ENCODE measurements at regions not wholly inside any gene's neighbourhood (a gene's known extent, or its start where the extent isn't known, plus 50 kb on each side); places are given as distances from the start of the nearest gene placed in this dataset.

- Histone ChIP-seq H3K4me3 (replicated peaks in 1 of 3; ENCODE audit: insufficient read depth in 1 of 3, low read depth in 1 of 3, low read length in 3 of 3) (no peak overlapping the region), H3K79me2 (ENCODE audit: control insufficient read depth, insufficient read depth, low read length) (no peaks in the 10 kb centered on the region), H3K27me3 (ENCODE audit: control insufficient read depth in 2 of 2, insufficient read depth in 2 of 2, low read length in 2 of 2) (no peaks in the 10 kb centered on the region)
These were observed 123.9 kb upstream of the AGBL1 start for GRCh38 chr15:85955501-85956391.

More at GRCh38 chr15:85955501-85956391, 123.9 kb upstream of the AGBL1 start:
- FAIRE-seq (no peak), DNase-seq (ENCODE audit: low read depth, low spot score) (no peak)
- BruUV-seq (replicated peaks) = no TSS peak
- H4K20me1 ChIP-seq (replicated peaks; ENCODE audit: control insufficient read depth, extremely low read depth, insufficient read depth, low read length) = no peaks in the 10 kb centered on the region
- POLR2A ChIA-PET = no interaction called here
- H3K9ac ChIP-seq (replicated peaks; ENCODE audit: extremely low read depth, insufficient read depth, low read length) = no peak overlapping the region
- no peak overlapping the region for H2AFZ ChIP-seq (ENCODE audit: low read depth, low read length)
- H3K4me2 ChIP-seq (ENCODE audit: insufficient read depth, low read length) = no peak overlapping the region
- no peaks in the 10 kb centered on the region for H3K4me1 ChIP-seq (ENCODE audit: control insufficient read depth, extremely low read depth, insufficient read depth, low read length)
- no peaks in the 10 kb centered on the region for H3K9me1 ChIP-seq (replicated peaks; ENCODE audit: control insufficient read depth, extremely low read depth, insufficient read depth, low read length)
- no peaks in the 10 kb centered on the region for H3K9me3 ChIP-seq (replicated peaks; ENCODE audit: control insufficient read depth, insufficient read depth, low read length)
- CTCF ChIA-PET = no interaction called here
- H3K36me3 ChIP-seq (ENCODE audit: control insufficient read depth in 2 of 2, extremely low read depth in 1 of 2, insufficient read depth in 2 of 2, low read length in 2 of 2) = no peaks in the 10 kb centered on the region
- dilution Hi-C loops (cut with MboI; ENCODE audit: extremely low pct_ligation_motif_present, low sequenced_read_pairs) = no loop called here
- TF ChIP-seq MAX (IDR thresholded peaks at IDR 0.05; ENCODE audit: insufficient read depth, insufficient read length) (no peak), EZH2 (IDR thresholded peaks at IDR 0.05; ENCODE audit: borderline replicate concordance, low read depth, low read length, severe bottlenecking) (no peak), GATA2 (IDR thresholded peaks at IDR 0.05; ENCODE audit: insufficient read depth, insufficient read length, low read depth, low read length) (no peak), POLR2A (IDR thresholded peaks at IDR 0.05; ENCODE audit: low read depth, low read length) (no peak), MYC (IDR thresholded peaks at IDR 0.05; ENCODE audit: low read depth, low read length) (no peak), POLR2AphosphoS5 (IDR thresholded peaks at IDR 0.05; ENCODE audit: insufficient read depth, low read depth, low read length) (no peak), JUN (IDR thresholded peaks at IDR 0.05; ENCODE audit: borderline replicate concordance, insufficient read depth, insufficient read length, low read depth) (no peak), FOS (IDR thresholded peaks at IDR 0.05; ENCODE audit: borderline replicate concordance, insufficient read depth, low read length) (no peak)
- TF ChIP-seq, protein P1, sequence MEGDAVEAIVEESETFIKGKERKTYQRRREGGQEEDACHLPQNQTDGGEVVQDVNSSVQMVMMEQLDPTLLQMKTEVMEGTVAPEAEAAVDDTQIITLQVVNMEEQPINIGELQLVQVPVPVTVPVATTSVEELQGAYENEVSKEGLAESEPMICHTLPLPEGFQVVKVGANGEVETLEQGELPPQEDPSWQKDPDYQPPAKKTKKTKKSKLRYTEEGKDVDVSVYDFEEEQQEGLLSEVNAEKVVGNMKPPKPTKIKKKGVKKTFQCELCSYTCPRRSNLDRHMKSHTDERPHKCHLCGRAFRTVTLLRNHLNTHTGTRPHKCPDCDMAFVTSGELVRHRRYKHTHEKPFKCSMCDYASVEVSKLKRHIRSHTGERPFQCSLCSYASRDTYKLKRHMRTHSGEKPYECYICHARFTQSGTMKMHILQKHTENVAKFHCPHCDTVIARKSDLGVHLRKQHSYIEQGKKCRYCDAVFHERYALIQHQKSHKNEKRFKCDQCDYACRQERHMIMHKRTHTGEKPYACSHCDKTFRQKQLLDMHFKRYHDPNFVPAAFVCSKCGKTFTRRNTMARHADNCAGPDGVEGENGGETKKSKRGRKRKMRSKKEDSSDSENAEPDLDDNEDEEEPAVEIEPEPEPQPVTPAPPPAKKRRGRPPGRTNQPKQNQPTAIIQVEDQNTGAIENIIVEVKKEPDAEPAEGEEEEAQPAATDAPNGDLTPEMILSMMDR (IDR thresholded peaks at IDR 0.05; ENCODE audit: extremely low read depth in 1 of 2, insufficient read depth in 1 of 2, low read depth in 1 of 2, low read length in 2 of 2) = no peak
- H3K27ac ChIP-seq (ENCODE audit: insufficient read depth, low read depth, low read length) = no peak overlapping the region
- intact Hi-C loops (cut with micrococcal nuclease) = no loop called here

Measured in endothelial cell of umbilical vein (primary cell).